AG09309 (cell line): ENCODE measurements at regions not wholly inside any gene's neighbourhood (a gene's known extent, or its start where the extent isn't known, plus 50 kb on each side); places are given as distances from the start of the nearest gene placed in this dataset.

ENCODE experiments used
- DNase-seq: peaks from one replicate; pipeline ENCODE4 v3.0.0-alpha.2; 2010; ENCODE audit warnings: low read depth
- H3K4me3 ChIP-seq: 2 replicates; pipeline ENCODE4 v1.5.1; 2011; ENCODE audit warnings: mild to moderate bottlenecking, low read depth, low read length, moderate library complexity; ENCODE audit not compliant: control insufficient read depth
- TF ChIP-seq, protein P1 (sequence below): IDR thresholded peaks from 2 replicates; pipeline ENCODE4 v1.5.1; 2011; ENCODE audit warnings: mild to moderate bottlenecking, low read depth, low read length, inconsistent platforms; ENCODE audit not compliant: insufficient read depth, control insufficient read depth; ENCODE audit errors: missing control alignments

- no peak for DNase-seq
- H3K4me3 ChIP-seq = no peak overlapping the region
- TF ChIP-seq, protein P1, sequence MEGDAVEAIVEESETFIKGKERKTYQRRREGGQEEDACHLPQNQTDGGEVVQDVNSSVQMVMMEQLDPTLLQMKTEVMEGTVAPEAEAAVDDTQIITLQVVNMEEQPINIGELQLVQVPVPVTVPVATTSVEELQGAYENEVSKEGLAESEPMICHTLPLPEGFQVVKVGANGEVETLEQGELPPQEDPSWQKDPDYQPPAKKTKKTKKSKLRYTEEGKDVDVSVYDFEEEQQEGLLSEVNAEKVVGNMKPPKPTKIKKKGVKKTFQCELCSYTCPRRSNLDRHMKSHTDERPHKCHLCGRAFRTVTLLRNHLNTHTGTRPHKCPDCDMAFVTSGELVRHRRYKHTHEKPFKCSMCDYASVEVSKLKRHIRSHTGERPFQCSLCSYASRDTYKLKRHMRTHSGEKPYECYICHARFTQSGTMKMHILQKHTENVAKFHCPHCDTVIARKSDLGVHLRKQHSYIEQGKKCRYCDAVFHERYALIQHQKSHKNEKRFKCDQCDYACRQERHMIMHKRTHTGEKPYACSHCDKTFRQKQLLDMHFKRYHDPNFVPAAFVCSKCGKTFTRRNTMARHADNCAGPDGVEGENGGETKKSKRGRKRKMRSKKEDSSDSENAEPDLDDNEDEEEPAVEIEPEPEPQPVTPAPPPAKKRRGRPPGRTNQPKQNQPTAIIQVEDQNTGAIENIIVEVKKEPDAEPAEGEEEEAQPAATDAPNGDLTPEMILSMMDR = no peak
Observed at GRCh38 chr3:104566054-104566453, 800.7 kb upstream of the ALCAM start.

- no peak for DNase-seq
- TF ChIP-seq, protein P1 = no peak
- no peak overlapping the region for H3K4me3 ChIP-seq
Observed at GRCh38 chr3:104575634-104576033, 791.1 kb upstream of the ALCAM start.

- no peak overlapping the region for H3K4me3 ChIP-seq
- no peak for DNase-seq
- TF ChIP-seq, protein P1 = no peak
Observed at GRCh38 chr3:104578558-104578957, 788.2 kb upstream of the ALCAM start.

GRCh38 chr3:104582092-104582491 is 784.6 kb upstream of the ALCAM start:
- TF ChIP-seq, protein P1 = no peak
- H3K4me3 ChIP-seq = no peak overlapping the region
- DNase-seq = no peak

- H3K4me3 ChIP-seq = no peak overlapping the region
- DNase-seq = no peak
- TF ChIP-seq, protein P1 = no peak
Observed at GRCh38 chr3:104584682-104585081, 782.0 kb upstream of the ALCAM start.

DNA sequence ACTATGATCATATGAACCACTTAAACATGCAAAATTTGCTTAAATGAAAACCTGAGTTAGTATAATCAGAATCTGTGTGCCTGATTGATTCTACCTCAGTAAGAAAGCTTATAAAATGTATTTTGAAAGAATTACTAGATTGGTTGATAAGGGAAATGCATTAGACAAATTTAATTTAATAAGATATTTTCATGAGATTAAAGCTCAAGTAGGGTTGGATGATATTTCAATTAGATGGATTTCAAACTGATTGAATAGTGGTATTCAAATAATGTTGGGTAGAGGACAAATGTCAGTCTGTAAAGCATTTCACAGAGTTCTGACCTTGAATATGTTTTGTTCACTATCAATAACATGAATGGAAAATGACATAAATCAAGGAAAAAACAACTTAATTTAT is 780.4 kb upstream of the ALCAM start:
- no peak overlapping the region for H3K4me3 ChIP-seq
- TF ChIP-seq, protein P1 = no peak
- no peak for DNase-seq

- TF ChIP-seq, protein P1 = no peak
- DNase-seq = no peak
Observed at GRCh38 chr3:104588442-104588841, 778.3 kb upstream of the ALCAM start.

More at GRCh38 chr3:104588442-104588841, 778.3 kb upstream of the ALCAM start:
- no peak overlapping the region for H3K4me3 ChIP-seq
